Endothelial cell (in vitro differentiated cells): ENCODE measurements at regions not wholly inside any gene's neighbourhood (a gene's known extent, or its start where the extent isn't known, plus 50 kb on each side); places are given as distances from the start of the nearest gene placed in this dataset.

Experiments used
- DNase-seq: peaks from one replicate; pipeline ENCODE4 v3.0.0; 2021; ENCODE audit warnings: low spot score
- H3K27ac Mint-ChIP-seq: one replicate; pipeline ENCODE4 v1.8.0; 2021; ENCODE audit warnings: mixed read lengths, inconsistent platforms; ENCODE audit not compliant: unreplicated experiment
- H3K27me3 Mint-ChIP-seq: one replicate; pipeline ENCODE4 v1.8.0; 2021; ENCODE audit warnings: mild to moderate bottlenecking, moderate library complexity, mixed read lengths, inconsistent platforms; ENCODE audit not compliant: unreplicated experiment
- H3K36me3 Mint-ChIP-seq: one replicate; pipeline ENCODE4 v1.8.0; 2021; ENCODE audit warnings: mild to moderate bottlenecking, low read depth, mixed read lengths, inconsistent platforms; ENCODE audit not compliant: unreplicated experiment
- H3K4me1 Mint-ChIP-seq: one replicate; pipeline ENCODE4 v1.8.0; 2021; ENCODE audit warnings: mild to moderate bottlenecking, mixed read lengths, inconsistent platforms; ENCODE audit not compliant: unreplicated experiment
- H3K4me3 Mint-ChIP-seq: one replicate; pipeline ENCODE4 v1.8.0; 2021; ENCODE audit warnings: mild to moderate bottlenecking, mixed read lengths, inconsistent platforms; ENCODE audit not compliant: unreplicated experiment
- H3K9me3 Mint-ChIP-seq: one replicate; pipeline ENCODE4 v1.8.0; 2021; ENCODE audit warnings: mixed read lengths, inconsistent platforms; ENCODE audit not compliant: unreplicated experiment
- TF ChIP-seq, protein P1 (sequence below): fragments of 200-600 bp; sonication (generic); IDR thresholded peaks from one replicate; pipeline ENCODE4 v1.5.0; 2021; ENCODE audit warnings: antibody characterized with exemption; ENCODE audit not compliant: unreplicated experiment

DNA sequence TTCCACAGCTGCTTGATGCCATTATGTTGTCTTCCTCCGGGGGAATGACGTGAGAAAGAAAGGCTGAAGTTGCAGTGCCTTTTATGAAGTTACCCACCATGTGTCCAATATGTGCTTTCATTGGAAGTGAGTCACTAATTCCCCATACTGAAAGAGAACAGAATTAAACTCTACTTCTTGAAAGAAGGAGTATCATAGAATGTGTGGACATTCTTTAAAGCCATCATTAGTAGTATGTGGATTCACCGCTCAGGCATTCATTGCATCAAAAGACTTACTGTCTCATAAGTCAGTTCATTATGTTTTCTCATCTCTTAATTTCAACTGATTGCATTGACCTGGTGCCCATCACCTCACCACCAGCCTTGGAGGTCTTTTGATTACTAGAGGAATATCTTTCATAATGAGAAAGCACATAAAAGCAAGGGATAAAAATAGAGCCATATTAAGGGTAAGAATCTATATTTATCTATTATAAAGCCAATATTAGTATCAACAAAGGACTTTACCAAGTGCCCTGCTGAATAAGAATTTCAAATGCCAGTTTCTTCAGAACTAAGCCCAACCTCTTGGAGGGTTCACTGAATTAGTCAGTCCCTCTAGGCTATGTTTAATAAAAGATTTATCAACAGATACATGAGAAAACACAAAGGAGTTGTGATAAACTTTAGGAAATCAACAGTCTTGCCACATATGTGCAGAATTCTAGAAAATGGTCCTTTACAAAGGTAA is 516.1 kb downstream of the NTRK2 start:
- Mint-ChIP-seq H3K4me3 (no peak overlapping the region), H3K36me3 (no peaks in the 10 kb centered on the region), H3K27me3 (no peaks in the 10 kb centered on the region), H3K27ac (no peak overlapping the region), H3K9me3 (no peaks in the 10 kb centered on the region), H3K4me1 (no peaks in the 10 kb centered on the region)
- TF ChIP-seq, protein P1, sequence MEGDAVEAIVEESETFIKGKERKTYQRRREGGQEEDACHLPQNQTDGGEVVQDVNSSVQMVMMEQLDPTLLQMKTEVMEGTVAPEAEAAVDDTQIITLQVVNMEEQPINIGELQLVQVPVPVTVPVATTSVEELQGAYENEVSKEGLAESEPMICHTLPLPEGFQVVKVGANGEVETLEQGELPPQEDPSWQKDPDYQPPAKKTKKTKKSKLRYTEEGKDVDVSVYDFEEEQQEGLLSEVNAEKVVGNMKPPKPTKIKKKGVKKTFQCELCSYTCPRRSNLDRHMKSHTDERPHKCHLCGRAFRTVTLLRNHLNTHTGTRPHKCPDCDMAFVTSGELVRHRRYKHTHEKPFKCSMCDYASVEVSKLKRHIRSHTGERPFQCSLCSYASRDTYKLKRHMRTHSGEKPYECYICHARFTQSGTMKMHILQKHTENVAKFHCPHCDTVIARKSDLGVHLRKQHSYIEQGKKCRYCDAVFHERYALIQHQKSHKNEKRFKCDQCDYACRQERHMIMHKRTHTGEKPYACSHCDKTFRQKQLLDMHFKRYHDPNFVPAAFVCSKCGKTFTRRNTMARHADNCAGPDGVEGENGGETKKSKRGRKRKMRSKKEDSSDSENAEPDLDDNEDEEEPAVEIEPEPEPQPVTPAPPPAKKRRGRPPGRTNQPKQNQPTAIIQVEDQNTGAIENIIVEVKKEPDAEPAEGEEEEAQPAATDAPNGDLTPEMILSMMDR: no peak
- no peak for DNase-seq

DNA sequence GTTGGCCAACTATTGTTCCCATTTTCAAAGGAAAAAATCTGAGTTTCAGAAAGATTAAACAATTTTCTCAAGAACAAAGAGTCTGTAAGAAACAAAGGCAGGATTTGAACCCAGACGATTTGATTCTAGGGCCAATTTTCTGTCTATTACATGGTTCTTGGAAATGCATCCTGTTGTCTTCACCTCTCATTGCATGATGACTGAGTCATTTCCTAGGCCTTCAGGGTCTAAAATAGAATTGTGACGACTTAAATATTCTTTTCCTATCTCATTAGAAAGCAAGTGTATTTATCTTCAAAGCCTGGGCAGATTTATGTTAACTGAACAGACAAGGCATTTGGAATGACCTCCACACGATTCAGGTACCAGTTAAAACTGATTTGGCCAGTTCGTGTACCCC is 512.9 kb downstream of the NTRK2 start:
- Mint-ChIP-seq H3K27me3 (no peaks in the 10 kb centered on the region), H3K4me3 (no peak overlapping the region), H3K27ac (no peak overlapping the region), H3K9me3 (no peaks in the 10 kb centered on the region), H3K36me3 (no peaks in the 10 kb centered on the region), H3K4me1 (peaks cover 5% of the 10 kb centered on the region)
- DNase-seq: no peak
- TF ChIP-seq, protein P1: no peak

DNA sequence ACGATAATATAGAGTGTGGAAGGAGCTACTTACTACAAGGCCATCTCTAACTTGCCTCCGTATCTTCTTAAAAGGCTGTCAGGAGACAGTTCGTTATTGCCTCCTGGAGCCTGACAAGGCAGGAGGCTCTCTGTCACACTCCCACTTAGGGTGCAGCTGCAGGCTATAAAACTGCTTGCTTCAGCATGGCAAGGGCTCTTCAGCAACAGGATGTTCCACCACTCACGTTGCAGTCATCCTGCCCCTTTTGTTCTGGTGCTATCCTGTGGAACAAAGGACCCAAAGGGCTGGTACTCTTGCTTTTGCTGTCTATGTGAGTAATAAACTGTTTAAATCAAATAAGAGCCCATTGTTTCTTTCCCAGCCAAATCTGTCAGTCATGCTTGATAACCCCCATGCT is 508.9 kb downstream of the NTRK2 start:
- TF ChIP-seq, protein P1: no peak
- no peaks in the 10 kb centered on the region for H3K27me3 Mint-ChIP-seq
- H3K27ac Mint-ChIP-seq: no peak overlapping the region
- no peaks in the 10 kb centered on the region for H3K9me3 Mint-ChIP-seq
- peaks cover 5% of the 10 kb centered on the region for H3K4me1 Mint-ChIP-seq
- DNase-seq: peak; percentile 4
- no peak overlapping the region for H3K4me3 Mint-ChIP-seq
- H3K36me3 Mint-ChIP-seq: no peaks in the 10 kb centered on the region

DNA sequence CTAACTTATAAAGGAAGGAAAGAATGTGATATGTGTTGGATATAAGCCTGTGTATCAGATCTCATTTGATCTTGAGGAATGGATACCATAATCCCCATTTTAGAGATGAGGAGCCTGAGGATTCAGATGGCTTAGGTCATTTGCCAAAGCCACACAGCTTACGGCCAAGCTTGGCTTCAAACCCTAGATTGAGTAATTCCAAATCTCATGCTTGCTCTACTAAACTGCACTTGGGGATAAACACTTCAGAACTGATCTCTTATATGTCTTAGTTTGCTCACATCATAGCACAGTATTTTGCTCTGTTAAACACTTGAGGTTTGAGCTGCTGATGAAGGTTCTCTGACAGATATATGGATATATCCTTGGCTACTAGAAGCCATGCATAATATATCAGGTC is 504.4 kb downstream of the NTRK2 start:
- Mint-ChIP-seq H3K4me3 (no peak overlapping the region), H3K4me1 (peaks cover 4% of the 10 kb centered on the region), H3K27me3 (no peaks in the 10 kb centered on the region), H3K9me3 (no peaks in the 10 kb centered on the region), H3K27ac (no peak overlapping the region), H3K36me3 (no peaks in the 10 kb centered on the region)
- no peak for DNase-seq
- TF ChIP-seq, protein P1: no peak
